Astrocyte (in vitro differentiated cells and primary cell): ENCODE measurements at regions not wholly inside any gene's neighbourhood (a gene's known extent, or its start where the extent isn't known, plus 50 kb on each side); places are given as distances from the start of the nearest gene placed in this dataset.

Source experiments
- EZH2 ChIP-seq: IDR thresholded peaks from 2 replicates; pipeline ENCODE4 v1.6.1; 2012; ENCODE audit warnings: mild to moderate bottlenecking, low read length, inconsistent platforms; ENCODE audit not compliant: insufficient read depth
- TF ChIP-seq, protein P1 (sequence below): IDR thresholded peaks from 2 replicates; pipeline ENCODE4 v1.5.1; 2011; ENCODE audit warnings: low read depth, mild to moderate bottlenecking, inconsistent platforms, low read length, moderate library complexity; ENCODE audit not compliant: insufficient read depth

GRCh38 chr2:128780434-128781080, 461.9 kb upstream of the HS6ST1 start:
- TF ChIP-seq, protein P1, sequence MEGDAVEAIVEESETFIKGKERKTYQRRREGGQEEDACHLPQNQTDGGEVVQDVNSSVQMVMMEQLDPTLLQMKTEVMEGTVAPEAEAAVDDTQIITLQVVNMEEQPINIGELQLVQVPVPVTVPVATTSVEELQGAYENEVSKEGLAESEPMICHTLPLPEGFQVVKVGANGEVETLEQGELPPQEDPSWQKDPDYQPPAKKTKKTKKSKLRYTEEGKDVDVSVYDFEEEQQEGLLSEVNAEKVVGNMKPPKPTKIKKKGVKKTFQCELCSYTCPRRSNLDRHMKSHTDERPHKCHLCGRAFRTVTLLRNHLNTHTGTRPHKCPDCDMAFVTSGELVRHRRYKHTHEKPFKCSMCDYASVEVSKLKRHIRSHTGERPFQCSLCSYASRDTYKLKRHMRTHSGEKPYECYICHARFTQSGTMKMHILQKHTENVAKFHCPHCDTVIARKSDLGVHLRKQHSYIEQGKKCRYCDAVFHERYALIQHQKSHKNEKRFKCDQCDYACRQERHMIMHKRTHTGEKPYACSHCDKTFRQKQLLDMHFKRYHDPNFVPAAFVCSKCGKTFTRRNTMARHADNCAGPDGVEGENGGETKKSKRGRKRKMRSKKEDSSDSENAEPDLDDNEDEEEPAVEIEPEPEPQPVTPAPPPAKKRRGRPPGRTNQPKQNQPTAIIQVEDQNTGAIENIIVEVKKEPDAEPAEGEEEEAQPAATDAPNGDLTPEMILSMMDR = no peak
- no peak for TF ChIP-seq EZH2
